GM12891 (cell line): ENCODE measurements at regions not wholly inside any gene's neighbourhood (a gene's known extent, or its start where the extent isn't known, plus 50 kb on each side); places are given as distances from the start of the nearest gene placed in this dataset.

ENCODE experiments used
- PAX5 ChIP-seq: IDR thresholded peaks from 2 replicates; pipeline ENCODE4 v1.6.1; 2011; ENCODE audit warnings: low read length, moderate library complexity, mild to moderate bottlenecking; ENCODE audit not compliant: insufficient read depth, severe bottlenecking
- POLR2A ChIP-seq: IDR thresholded peaks from 2 replicates; pipeline ENCODE4 v1.6.1; 2011; ENCODE audit warnings: low read depth, low read length, control low read depth
- POLR2AphosphoS5 ChIP-seq: IDR thresholded peaks from 2 replicates; pipeline ENCODE4 v1.6.1; 2011; ENCODE audit warnings: low read depth, low read length, control low read depth
- SPI1 ChIP-seq: IDR thresholded peaks from 2 replicates; pipeline ENCODE4 v1.6.1; 2011; ENCODE audit warnings: low read depth, low read length, control low read depth
- TAF1 ChIP-seq: IDR thresholded peaks from 2 replicates; pipeline ENCODE4 v1.6.1; 2011; ENCODE audit warnings: low read depth, low read length, control low read depth

- no peak for TF ChIP-seq POLR2A
- no peak for TF ChIP-seq TAF1
- TF ChIP-seq POLR2AphosphoS5 = no peak
- no peak for TF ChIP-seq PAX5
- TF ChIP-seq SPI1 = no peak
Measured at GRCh38 chr18:78363556-78364387, 615.8 kb upstream of the SALL3 start.
